HG02588 (cell line): ENCODE measurements at regions not wholly inside any gene's neighbourhood (a gene's known extent, or its start where the extent isn't known, plus 50 kb on each side); places are given as distances from the start of the nearest gene placed in this dataset.

Source experiments
- ATAC-seq: cut with Tn5 transposase; IDR thresholded peaks from one replicate; pipeline ENCODE4 v1.9.1; 2021; ENCODE audit warnings: mild to moderate bottlenecking, moderate library complexity; ENCODE audit not compliant: unreplicated experiment

GRCh38 chr11:90392692-90393091 lies 169.8 kb upstream of the CHORDC1 start:
- no peak for ATAC-seq

GRCh38 chr11:90391756-90392155 lies 168.9 kb upstream of the CHORDC1 start:
- no peak for ATAC-seq

- ATAC-seq = no peak
Measured at GRCh38 chr11:90380206-90380605, 157.4 kb upstream of the CHORDC1 start.

- ATAC-seq = no peak
Measured at GRCh38 chr11:90373971-90374370, 151.1 kb upstream of the CHORDC1 start.

GRCh38 chr11:90364527-90364926 lies 141.7 kb upstream of the CHORDC1 start:
- ATAC-seq = no peak

GRCh38 chr11:90363739-90364138 lies 140.9 kb upstream of the CHORDC1 start:
- no peak for ATAC-seq

- no peak for ATAC-seq
Measured at GRCh38 chr11:90355200-90355599, 132.4 kb upstream of the CHORDC1 start.

GRCh38 chr11:90349731-90350130 lies 126.9 kb upstream of the CHORDC1 start:
- no peak for ATAC-seq

GRCh38 chr11:90344546-90344945 lies 121.7 kb upstream of the CHORDC1 start:
- ATAC-seq = no peak

- ATAC-seq = no peak
Measured at GRCh38 chr11:90343673-90344072, 120.8 kb upstream of the CHORDC1 start.

GRCh38 chr11:90341986-90342385 lies 119.1 kb upstream of the CHORDC1 start:
- ATAC-seq = no peak

- ATAC-seq = no peak
Measured at GRCh38 chr11:90332415-90332814, 109.6 kb upstream of the CHORDC1 start.

GRCh38 chr11:90330632-90331031 lies 107.8 kb upstream of the CHORDC1 start:
- ATAC-seq = no peak

- no peak for ATAC-seq
Measured at GRCh38 chr11:90329043-90329442, 106.2 kb upstream of the CHORDC1 start.

- no peak for ATAC-seq
Measured at GRCh38 chr11:90326647-90327046, 103.8 kb upstream of the CHORDC1 start.

- ATAC-seq = no peak
Measured at GRCh38 chr11:90323289-90323688, 100.4 kb upstream of the CHORDC1 start.

GRCh38 chr11:90321018-90321417 lies 98.2 kb upstream of the CHORDC1 start:
- ATAC-seq = no peak

GRCh38 chr11:90318651-90319050 lies 95.8 kb upstream of the CHORDC1 start:
- no peak for ATAC-seq

GRCh38 chr11:90310210-90310609 lies 87.4 kb upstream of the CHORDC1 start:
- no peak for ATAC-seq

- ATAC-seq = no peak
Measured at GRCh38 chr11:90309693-90310092, 86.8 kb upstream of the CHORDC1 start.

- ATAC-seq = no peak
Measured at GRCh38 chr11:90294526-90294925, 71.7 kb upstream of the CHORDC1 start.

- no peak for ATAC-seq
Measured at GRCh38 chr11:90294091-90294490, 71.2 kb upstream of the CHORDC1 start.

- ATAC-seq = no peak
Measured at GRCh38 chr11:90288212-90288821, 65.5 kb upstream of the CHORDC1 start.
